Stimulated activated CD8-positive, alpha-beta memory T cell treated with anti-CD3 and anti-CD28 coated beads, Interleukin-15, amount 100 ng/mL, for 48 hours (primary cell): ENCODE measurements at regions not wholly inside any gene's neighbourhood (a gene's known extent, or its start where the extent isn't known, plus 50 kb on each side); places are given as distances from the start of the nearest gene placed in this dataset.
"Not testable (repeated sequence)": the region's sequence is repeated elsewhere in the genome, so short reads cannot be mapped to it uniquely, and the experiment has no call there.

Source experiments
- DNase-seq, 2 donors: peaks; one replicate each; pipeline ENCODE4 v3.0.0-alpha.2; 2020; ENCODE audit warnings: low read depth in 2 of 2

DNA sequence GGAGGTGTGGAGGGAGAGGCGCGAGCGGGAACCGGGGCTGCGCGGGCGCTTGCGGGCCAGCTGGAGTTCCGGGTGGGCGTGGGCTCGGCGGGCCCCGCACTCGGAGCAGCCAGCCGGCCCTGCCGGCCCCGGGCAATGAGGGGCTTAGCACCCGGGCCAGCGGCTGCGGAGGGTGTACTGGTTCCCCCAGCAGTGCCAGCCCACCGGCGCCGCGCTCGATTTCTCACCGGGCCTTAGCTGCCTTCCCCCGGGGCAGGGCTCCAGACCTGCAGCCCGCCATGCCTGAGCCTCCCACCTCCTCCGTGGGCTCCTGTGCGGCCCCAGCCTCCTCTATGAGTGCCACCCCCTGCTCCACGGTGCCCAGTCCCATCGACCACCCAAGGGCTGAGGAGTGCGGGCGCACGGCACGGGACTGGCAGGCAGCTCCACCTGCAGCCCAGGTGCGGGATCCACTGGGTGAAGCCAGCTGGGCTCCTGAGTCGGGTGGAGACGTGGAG lies 141.4 kb downstream of the SPRY1 start:
- DNase-seq: not testable (repeated sequence)

DNA sequence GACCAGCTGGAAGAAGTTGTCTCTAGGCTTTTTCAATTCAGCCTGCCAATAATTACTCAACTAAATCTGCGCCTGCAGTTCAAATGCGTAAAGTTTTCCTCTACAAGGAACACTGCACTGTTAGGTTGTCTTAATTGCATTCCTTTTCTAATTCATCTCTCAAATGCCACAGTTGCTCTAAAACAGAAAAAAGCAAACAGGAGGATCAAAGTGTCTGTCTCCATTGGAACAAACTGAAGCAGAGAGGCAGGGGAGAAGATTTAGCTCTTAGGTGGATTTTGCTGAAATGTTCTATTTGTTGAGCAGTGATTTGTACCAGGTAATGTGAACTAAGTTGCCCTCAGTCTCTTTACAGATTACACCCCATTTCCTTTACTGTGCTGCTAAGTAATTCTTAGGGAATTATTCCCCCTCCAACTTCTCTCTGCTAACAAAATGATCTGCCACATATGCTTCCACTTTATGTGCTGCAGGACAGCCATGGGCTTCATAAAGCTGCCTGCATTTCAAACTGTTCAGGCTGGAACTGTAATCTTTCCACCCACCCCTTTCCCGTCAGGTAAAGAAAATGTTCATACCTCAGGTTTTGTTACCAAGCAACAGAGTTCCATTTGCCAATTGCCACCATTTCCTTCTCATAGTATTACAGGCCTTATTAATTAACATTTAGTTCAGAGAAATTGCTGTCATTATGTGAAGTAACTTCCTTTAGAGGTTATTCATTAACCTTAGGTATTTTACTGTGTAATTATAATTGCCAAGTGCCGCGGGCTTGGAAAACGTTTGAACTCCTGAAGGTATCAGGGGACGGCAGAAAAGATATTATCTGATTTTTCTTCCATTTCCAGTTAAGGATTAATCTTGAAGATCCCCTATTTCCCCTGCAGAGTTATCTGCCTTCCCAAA lies 149.3 kb downstream of the SPRY1 start:
- DNase-seq: no peak

DNA sequence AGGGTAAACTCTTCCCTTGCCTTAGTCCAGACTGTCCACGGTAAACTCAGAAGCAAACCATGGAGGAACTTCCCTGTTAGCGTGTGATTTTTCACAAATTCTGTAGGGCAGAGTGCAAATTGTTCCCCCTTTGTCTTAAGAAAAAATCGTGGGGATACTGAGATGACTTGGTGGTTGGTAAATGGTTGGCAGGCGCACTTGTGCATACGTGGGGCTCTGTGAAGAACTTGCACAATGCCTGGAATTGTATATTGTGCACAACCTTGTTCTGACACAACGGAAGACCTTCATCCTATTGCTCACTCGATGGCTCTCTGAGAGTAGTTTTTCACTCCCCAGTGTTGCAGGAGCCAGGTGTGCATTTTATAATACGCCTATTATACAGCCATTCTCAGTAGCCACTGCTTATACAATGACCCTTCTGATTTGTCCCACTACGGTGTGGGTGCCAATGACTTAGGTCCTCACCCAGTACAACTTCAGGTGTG lies 150.0 kb downstream of the SPRY1 start:
- DNase-seq: no peak

DNA sequence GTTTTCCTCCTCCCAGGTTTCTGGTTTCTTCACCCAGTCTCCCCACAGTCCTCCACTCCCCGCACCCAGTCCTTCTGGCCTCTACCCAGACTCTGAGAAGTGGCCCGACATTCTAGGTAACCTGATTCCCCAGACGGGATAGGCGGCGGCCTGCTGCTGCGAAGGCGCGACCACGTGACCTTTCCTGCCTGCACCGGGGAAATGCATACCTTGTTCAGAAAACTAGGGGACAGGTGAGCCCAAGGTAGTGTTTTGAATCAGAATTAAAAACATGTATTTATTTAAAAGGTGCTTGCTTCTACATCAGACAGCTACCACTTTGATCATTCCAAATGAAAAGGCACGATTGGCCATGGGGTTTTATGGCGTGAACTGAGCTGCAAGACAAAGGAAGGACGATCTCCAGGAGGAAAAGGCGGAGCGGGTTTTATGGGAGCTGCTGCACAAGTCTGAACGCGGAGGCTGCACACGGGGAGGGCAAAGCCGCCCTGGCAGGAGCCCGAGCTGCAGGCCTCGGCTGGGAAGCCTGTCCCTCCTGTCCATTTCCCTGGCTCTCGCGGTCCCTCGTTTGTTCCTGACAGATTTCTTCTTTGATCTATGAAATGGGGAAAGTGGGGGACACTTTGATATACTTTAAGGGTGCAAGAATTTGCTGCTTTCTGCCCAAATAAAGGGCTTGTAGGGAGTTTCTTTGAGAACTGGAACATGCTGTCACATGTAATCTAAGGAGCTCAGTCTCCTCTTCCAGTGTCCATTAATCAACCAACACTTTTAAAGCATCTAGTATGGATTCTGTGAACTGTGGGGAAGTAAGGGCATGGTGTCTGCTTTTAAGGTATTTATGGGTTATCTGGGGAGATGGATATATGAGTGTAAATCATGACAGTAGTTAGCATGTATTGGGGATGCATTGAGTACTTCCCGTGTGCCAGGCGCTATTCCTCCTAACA lies 150.9 kb downstream of the SPRY1 start:
- DNase-seq: no peak

DNA sequence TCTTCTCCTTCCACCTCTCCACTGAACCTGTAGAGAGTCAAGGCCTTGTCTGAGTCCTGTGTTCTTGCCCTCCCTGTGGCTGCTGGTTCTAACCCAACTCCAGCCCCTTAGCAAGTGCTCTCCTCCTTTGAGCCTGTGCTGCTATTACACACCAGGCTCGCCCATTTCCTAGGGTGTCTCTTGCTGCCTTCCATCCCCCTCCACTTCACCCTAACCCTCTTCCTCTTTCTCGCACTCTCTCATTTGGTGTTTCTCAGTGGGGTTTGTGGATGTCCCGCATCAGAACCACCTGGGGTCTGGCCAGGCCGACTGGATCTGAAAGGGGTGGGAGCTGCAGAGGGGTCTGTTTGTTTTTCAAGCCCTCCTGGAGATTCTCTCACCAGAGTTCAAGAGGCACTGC lies 156.7 kb downstream of the SPRY1 start:
- no peak for DNase-seq

DNA sequence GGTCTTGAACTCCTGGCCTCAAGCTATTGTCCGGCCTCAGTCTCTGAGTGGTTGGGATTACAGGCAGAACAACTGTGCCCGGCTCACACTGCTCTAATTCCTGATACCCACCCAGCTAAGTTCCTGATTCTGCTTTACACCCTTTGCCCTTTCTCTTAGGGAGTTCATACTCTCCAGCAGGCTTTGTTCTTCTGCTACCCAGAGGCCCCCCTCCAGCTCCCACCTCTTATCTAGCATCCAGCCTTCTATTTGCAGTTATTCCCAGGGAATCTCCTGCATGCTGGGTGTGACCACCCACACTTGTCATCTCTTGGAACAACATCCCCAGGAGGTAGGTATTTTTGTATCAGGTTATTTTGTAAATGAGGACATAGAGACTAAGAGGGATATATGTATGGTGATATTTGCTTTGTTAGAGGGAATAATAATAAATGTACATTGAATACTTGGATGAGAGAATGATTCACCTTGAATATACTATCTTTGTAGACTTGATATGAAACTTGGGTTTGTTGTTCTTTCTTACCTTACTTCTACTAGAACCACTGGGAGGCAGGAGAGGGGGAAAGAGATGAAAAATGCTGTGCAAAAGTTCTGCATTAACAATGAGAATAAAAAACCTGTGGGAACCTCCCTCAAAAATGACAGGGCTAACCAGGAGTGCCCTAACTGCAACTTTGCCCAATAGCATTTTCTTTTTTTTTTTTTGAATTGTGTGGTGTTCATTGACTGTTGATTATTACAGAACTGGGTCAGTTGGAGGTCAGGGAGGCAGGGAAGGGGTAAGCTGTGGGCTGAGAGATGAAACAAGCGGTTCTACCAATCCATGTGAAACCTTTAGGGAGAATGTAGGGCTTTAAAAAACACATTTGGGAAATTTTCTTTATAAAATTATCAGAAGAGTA lies 157.4 kb downstream of the SPRY1 start:
- no peak for DNase-seq

DNA sequence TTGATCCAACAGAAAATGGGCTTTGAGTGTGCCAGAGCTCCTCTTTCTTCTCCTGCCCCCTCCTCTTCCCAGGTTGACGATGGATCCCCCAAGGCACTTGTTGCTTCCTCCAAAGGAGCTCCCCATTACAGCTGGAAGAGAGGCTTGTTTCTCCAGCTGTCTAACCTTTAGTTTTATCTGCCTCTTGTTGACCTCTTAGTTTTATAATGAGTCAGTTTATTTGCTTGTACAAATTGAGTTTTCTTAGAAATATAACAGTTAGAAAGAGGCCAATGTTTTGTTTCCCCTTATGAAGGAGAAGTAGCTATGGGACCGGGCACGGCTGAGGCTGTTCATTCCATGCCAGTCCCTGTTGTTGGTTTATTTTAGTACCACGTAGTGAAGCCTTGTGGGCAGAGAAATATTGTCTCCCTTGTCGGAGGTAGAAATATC lies 158.2 kb downstream of the SPRY1 start:
- no peak for DNase-seq

DNA sequence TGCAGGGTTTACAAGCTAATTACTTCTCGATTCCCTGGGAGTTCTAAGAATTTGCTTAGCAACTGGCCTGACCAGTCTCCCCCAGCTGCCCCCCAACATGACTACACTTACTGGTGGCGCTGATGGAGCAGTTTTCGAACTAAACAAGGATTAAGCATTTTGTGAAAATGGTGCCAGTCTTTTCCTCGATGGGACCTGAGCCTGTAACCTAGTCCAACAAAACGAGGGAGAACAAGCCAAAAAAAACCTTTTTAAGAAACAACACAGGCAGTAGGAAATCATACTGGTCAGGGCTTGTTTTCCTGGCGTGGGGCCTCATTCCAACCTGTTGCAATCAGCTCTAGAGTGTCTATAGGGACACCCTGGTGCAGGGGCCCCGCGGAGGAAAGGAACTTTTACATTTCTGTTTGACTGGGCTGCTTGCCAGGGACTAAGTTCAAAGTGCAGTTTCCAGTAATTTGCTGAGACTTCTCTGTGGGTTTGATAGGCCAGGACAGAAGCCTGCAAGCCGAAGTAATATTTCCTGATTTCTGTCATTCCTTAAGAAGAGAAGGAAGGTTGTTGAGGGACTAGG lies 158.7 kb downstream of the SPRY1 start:
- DNase-seq: no peak

DNA sequence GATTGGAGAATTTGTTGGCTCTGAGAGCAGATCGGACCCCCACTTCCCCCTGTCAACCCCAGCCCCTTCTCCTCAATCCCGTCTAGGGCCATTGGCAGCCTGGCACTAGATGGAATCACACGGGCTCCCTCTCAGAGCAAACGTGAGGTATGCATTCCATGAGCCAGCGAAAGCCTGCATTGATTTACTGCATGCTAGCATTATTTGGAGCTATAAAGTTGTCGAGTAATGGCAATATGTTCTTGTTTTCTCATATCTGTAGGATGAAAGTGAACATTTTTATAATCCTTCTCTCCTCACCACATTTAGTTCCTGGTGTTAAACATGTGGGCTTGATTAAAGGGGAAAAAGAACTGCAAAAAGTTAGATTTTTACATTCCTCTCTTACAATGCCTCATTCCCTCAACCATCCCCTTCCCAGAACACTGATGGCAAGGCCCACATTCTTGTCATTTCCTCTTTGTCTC lies 159.2 kb downstream of the SPRY1 start:
- no peak for DNase-seq

DNA sequence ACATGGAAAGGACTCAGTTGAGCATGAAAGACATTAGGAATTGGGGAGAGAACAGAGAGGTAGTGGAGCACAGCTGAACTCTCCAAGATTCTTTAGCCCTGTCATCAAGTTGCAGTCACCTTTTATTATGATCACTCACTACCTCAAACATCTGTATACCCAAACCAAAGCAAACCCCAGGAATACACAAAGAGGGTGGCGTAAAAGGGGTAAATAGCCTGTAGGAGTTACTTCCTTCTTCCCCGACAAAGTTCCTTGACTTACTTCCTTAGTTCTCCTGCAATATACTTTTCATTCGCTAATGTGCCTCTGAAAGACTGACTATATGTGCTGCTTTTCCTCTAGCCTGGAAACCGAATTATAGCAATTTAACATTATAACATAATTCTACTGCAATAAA lies 159.9 kb downstream of the SPRY1 start:
- no peak for DNase-seq

DNA sequence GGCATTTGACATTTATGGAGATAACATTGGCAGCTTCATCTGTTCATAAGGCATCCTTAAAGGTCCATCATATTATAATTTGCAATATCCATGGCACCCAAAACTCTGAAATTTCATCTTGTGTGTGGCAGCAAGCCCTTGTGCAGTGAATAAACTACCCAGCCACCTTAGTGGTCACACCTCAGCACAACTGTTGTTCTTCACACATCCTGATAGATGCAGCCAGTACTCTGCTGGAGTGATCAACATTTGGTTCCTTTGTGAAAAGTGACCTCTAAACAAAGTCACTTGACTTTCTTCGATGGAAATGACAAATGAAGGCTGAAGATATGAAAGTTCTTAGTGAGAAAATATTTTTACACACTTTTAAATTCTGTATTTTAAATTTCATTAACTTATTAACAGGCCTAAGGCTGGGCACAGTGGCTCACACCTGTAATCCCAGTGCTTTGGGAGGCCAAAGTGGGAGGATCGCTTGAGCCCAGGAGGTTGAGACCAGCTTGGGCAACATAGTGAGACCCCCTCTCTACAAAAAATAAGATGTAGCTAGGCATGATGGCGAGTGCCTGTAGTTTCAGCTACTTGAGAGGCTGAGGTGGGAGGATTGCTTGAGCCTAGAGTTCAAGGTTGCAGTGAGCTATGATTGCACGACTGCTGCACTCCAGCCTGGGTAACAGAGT lies 161.4 kb downstream of the SPRY1 start:
- DNase-seq: no peak

DNA sequence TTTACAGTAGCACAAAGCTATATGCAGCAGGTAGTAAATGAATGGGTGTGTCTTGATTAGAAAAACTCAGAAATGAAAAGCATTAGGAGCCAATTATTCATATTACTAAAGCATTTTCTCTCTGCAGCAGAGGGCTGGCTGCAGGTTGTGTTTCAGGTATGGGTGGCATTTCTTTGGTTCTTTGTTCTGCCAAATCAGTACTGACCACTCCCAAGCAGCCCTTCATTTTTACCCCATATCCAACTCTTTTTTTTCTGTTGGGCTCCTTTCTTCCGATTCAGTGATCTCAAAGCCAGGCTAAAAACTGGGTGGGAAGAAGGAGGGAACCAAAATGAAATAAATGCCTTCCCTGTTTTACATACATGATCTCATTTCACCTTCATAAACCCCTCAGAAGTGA lies 162.3 kb downstream of the SPRY1 start:
- no peak for DNase-seq

DNA sequence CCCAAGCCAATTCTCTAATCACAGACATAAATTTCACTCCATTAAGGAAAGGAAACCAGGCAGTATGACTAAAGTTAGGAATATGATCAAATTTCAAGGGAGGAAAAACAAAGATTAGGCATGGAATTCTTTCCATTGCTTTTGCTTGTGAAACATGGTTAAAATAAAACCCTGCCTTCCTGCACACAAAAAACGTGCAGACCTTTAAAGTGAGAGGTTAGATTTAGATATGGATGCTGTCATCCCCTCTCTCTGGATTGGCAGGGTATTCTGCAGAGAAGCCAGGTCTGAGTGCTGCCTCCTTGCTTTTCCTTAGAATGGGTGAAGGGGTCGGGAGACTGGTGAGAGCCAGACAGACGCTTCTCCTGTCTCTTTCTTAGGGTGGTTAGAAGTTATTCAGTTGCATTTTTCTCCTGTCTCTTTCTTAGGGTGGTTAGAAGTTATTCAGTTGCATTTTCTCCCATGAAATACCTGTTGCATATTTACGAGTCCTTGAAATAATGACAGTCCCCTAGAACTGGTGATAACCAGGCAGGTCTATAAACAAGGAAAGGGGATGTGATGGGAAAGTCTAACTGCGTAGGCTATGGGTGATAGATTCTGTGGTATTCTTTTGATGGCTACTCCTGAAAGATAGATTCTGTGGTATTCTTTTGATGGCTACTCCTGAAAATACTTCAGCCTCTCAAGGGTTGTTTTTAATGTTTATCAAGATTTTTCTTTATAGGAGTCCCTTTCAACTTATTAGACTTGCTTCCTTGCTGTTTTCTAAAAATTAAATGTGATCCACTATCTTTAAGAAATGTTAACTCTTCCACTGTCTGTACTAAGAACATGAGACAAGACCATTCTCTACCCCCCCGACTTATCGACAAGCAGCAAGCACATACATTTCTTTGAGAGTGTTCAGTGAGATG lies 163.6 kb downstream of the SPRY1 start:
- no peak for DNase-seq

DNA sequence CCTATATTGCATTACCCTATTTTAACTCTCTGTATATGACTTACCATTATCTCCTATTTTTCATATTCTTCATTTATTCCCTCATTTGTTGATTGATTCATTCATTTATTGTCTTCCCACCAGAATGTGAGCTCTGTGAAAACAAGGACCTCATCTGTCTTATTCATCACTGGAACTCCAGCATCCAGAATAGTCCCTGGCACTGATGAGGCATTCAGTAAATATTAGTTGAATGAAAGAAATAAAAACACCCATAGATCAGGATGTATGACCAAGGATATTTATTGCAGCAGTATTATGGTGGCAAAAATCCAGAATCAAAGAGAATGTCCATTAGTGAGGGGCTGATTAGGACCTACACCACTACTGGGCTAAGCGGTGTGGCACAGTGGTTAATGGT lies 164.9 kb downstream of the SPRY1 start:
- DNase-seq: no peak

DNA sequence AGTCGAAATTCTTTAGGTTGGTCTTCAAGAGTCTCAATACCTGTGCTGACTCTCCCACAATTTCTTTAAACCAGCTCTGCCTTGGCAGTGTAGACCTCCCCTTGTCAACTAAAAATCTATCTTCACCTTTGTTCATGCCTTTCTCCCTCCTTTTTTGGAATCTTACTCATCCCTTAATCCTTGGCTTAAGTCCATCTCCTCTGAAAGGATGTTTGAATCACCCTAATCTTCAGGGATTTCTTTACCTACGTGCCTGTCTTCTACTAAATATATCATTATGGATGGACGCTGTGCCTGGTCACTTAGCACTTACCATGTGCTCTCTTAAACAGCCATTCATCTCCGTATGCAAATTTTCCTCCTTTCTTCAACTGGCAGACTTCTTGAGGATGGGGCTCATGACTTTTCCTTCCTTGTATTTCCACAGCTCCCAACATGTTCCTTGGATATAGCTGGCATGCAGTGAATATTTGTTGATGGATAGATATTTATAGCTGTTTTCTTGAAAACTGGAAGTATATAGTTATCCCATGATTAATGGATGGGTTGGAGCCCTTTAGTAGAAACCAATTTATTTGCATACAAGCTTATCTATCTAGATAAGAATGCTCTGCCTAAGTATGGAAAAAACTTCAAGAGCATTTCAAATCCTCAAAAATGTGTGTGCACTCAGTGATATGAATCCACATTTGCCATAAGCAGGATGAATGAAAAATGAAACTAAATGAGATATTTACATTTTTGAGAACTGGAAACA lies 166.6 kb downstream of the SPRY1 start:
- no peak for DNase-seq

DNA sequence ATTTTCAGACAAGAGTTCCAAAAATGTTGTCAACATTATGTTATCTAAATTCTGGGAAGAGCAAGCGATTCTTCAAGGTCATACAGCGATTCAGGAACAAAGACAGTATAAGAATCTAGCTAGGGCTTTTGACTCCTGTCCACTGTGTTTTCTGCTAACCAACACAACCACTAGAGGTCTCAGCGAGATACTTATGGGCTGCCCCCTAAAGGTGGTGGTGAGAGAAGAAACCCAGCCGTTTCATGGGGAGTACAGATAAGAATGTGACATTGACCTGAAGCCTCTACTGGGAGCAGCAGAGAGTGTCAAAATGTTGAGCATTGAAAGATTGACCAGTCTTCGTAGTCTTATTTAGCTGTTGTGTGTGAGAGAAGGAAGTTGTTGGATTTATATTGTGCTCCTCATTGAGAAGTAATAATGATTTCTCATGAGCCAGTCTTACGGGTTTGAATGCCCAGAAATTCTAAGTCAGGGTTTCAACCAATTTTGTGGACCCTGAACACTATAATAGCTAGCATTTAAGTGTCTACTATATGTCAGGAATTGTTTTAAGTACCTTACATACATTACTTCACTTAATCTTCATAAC lies 168.3 kb downstream of the SPRY1 start:
- peak; percentile 9 to 32 for DNase-seq

DNA sequence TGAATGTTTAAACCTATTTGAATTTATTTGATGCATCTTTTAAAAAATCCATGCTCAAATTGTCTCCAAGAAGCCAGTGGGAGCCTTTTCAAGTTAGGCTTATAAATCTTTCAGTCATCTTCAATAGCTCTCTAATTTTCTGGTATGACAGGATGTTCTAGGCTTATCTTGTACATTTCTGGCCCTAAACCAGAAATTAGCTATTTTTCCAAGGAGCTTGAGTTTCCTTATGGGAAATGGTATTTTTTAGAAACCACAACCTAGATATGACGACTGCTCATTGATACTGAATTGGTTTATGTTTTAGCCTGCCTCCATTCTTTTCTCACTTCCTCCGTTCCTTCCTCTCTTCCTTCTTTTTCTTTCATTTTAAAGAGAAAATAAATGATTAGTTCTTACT lies 172.3 kb downstream of the SPRY1 start:
- no peak for DNase-seq

DNA sequence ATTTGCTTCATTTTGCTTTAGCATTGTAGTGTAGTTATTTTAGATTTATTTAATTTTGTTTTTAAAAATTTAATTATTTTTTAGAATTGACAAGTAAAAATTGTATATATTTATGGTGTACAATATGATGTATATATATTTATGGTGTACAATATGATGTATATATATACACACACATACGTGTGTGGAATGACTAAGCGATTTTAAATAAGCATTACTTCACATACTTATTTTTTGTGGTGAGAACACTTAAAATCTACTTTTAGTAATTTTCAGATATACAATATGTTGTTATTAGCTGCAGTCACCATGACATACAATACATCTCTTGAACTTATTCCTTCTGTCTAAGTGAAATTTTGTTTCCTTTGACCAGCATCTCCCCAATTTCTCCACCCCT lies 172.9 kb downstream of the SPRY1 start:
- DNase-seq: no peak
